ENCODE measurements at regions not wholly inside any gene's neighbourhood (a gene's known extent, or its start where the extent isn't known, plus 50 kb on each side); places are given as distances from the start of the nearest gene placed in this dataset.

- TF ChIP-seq CTCF (IDR thresholded peaks at IDR 0.05): no peak
- TF ChIP-seq POLR2AphosphoS5 (IDR thresholded peaks at IDR 0.05; ENCODE audit: low read depth, low read length): no peak
These were observed 464.9 kb upstream of the ADGRL2 start for GRCh38 chr1:81335876-81336275.

Measured in Panc1 (cell line).